Lower leg skin (tissue), 3 donors: ENCODE measurements at regions not wholly inside any gene's neighbourhood (a gene's known extent, or its start where the extent isn't known, plus 50 kb on each side); places are given as distances from the start of the nearest gene placed in this dataset.

Experiments
- POLR2A ChIP-seq, 2 donors: fragments of 450-650 bp; IDR thresholded peaks; one replicate each; pipeline ENCODE4 v1.6.1; 2016 to 2017; ENCODE audit warnings: antibody characterized with exemption in 2 of 2, mild to moderate bottlenecking in 1 of 2, moderate library complexity in 1 of 2
- TF ChIP-seq, protein P1 (sequence below), 3 donors: fragments of 450-650 bp; IDR thresholded peaks; one replicate each; pipeline ENCODE4 v1.5.1; 2016; ENCODE audit warnings: antibody characterized with exemption in 3 of 3, mild to moderate bottlenecking in 3 of 3, moderate library complexity in 2 of 3

DNA sequence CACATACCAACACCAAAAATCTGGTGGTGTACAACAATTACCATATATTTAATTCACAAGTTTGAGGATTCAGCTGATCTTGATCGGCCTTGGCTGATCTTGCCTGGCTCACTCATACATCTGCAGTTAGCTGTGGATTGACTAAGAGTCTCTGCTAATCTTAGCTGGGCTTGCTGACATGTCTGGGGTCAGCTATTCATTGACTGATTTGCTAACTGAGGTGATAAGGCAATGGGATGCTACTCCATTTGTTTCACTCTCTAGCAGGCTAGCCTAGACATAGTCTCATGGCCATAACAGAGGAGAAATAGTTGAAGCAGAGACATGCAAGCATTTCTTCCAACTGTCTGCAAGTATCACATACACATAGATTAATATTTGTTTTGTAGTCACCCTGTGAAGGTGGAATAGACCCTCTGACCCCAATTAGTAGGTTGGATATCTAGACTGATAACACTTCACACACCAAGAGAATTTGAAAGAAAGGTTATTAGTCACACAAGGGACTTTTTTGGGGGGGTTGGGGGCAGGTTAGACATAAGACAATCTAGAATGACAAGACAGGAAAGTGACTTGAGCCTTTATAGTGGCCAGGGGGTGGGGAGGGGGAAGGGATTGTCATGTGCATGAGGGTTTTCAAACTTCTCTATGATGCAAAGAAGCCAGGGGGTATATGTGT lies 142.3 kb downstream of the BARHL2 start:
- TF ChIP-seq, protein P1, sequence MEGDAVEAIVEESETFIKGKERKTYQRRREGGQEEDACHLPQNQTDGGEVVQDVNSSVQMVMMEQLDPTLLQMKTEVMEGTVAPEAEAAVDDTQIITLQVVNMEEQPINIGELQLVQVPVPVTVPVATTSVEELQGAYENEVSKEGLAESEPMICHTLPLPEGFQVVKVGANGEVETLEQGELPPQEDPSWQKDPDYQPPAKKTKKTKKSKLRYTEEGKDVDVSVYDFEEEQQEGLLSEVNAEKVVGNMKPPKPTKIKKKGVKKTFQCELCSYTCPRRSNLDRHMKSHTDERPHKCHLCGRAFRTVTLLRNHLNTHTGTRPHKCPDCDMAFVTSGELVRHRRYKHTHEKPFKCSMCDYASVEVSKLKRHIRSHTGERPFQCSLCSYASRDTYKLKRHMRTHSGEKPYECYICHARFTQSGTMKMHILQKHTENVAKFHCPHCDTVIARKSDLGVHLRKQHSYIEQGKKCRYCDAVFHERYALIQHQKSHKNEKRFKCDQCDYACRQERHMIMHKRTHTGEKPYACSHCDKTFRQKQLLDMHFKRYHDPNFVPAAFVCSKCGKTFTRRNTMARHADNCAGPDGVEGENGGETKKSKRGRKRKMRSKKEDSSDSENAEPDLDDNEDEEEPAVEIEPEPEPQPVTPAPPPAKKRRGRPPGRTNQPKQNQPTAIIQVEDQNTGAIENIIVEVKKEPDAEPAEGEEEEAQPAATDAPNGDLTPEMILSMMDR (IDR thresholded peaks at IDR 0.05): no peak
- no peak for TF ChIP-seq POLR2A (IDR thresholded peaks at IDR 0.05)
